Adrenal gland (tissue), 9 donors: ENCODE measurements at regions not wholly inside any gene's neighbourhood (a gene's known extent, or its start where the extent isn't known, plus 50 kb on each side); places are given as distances from the start of the nearest gene placed in this dataset.

Experiments
- DNase-seq, 7 donors: peaks; one replicate each; pipeline ENCODE4 v3.0.0-alpha.2; 2019 to 2020
- H3K27ac ChIP-seq, 5 donors: fragments of 200-600 bp; sonication (generic) in 4 of 5; 1 replicate in 3 of 5; 2 replicates in 2 of 5; pipeline versions ENCODE4 v1.5.1 to v1.8.0; 2016 to 2020; ENCODE audit warnings: mild to moderate bottlenecking in 1 of 5
- H3K27me3 ChIP-seq: fragments of 200-600 bp; 2 replicates; pipeline ENCODE4 v1.8.0; 2021
- H3K36me3 ChIP-seq, 2 donors: fragments of 200-600 bp; replicated peaks in 1 of 2; 1 replicate in 1 of 2; 2 replicates in 1 of 2; pipeline versions ENCODE4 v1.5.1 to v1.8.0; 2018 to 2022
- H3K4me1 ChIP-seq, 2 donors: fragments of 200-600 bp; replicated peaks in 1 of 2; 1 replicate in 1 of 2; 2 replicates in 1 of 2; pipeline versions ENCODE4 v1.5.1 to v1.8.0; 2018 to 2021
- H3K4me3 ChIP-seq, 4 donors: fragments of 200-600 bp; sonication (generic) in 3 of 4; one replicate each; pipeline ENCODE4 v1.5.1; 2016 to 2018
- H3K9me3 ChIP-seq, 3 donors: fragments of 200-600 bp; sonication (generic) in 1 of 3; replicated peaks in 1 of 3; 1 replicate in 2 of 3; 2 replicates in 1 of 3; pipeline versions ENCODE4 v1.5.1 to v1.8.0; 2016 to 2021
- POLR2A ChIP-seq, 2 donors: fragments of 450-650 bp; IDR thresholded peaks; one replicate each; pipeline ENCODE4 v1.6.1; 2017; ENCODE audit warnings: antibody characterized with exemption in 2 of 2, mild to moderate bottlenecking in 2 of 2, moderate library complexity in 1 of 2
- WGBS, 4 donors: extraction: QIAGEN DNeasy Blood & Tissue Kit in 2 of 4; methylation state at CpG; one replicate each; pipeline versions ENCODE4 v1.1.5 to v1.1.7; 2013 to 2017; 5-methylcytosine and 5-hydroxymethylcytosine counted together
- intact Hi-C, 2 donors: fragments of 100-400 bp; cut with DNase I; formaldehyde crosslinking; loops; one replicate each; pipeline versions ENCODE4 v1.14.1 to v1.15.0; 2022 to 2023
- TF ChIP-seq, protein P1 (sequence below), 6 experiments: fragments of 450-650 bp in 4 of 6; fragments of 200-600 bp in 2 of 6; sonication (generic) in 1 of 6; IDR thresholded peaks; 1 replicate in 5 of 6; 2 replicates in 1 of 6; pipeline versions ENCODE4 v1.5.1 to v1.8.0; 2016 to 2021; ENCODE audit warnings: antibody characterized with exemption in 6 of 6, mild to moderate bottlenecking in 2 of 6, moderate library complexity in 1 of 6
- donor health status: healthy with polysubstance abuse.
- donor health status: Bipolar disorder and iron deficiency.
- donor health status: DM: yes; HTN: yes; CAD: no.
- donor health status: DM: no; HTN: no; CAD: no.
- donor health status: DM: no; HTN: no; CAD: no.

DNA sequence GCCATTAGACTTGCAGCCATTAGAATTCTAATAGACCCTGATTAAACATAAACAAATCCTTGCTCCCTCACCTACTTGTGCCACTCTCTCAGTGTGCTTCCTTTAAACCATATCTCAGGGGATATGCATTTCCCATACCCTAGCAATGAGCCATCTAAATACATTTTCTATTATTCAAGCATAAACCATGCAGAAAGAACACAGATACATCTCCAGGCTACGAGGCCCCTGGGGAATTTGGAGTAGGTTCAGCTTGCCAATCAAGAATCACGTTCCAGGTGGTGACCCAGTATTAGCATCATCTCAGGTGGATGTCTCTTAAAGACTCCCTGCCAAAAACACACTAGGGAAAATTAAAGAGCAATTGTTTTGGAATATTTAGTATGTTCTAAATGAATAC, 93.0 kb upstream of the CCL21 start:
- intact Hi-C loops: no loop called here
- Histone ChIP-seq H3K4me3 (no peak overlapping the region), H3K27ac (no peak overlapping the region), H3K4me1 (no peaks in the 10 kb centered on the region), H3K36me3 (no peaks in the 10 kb centered on the region), H3K9me3 (no peaks in the 10 kb centered on the region), H3K27me3 (no peaks in the 10 kb centered on the region)
- WGBS, 4 donors: 59 to 75% (median 70%) methylated on average over 2 of the region's 2 CpGs
- no peak for DNase-seq
- TF ChIP-seq, protein P1, sequence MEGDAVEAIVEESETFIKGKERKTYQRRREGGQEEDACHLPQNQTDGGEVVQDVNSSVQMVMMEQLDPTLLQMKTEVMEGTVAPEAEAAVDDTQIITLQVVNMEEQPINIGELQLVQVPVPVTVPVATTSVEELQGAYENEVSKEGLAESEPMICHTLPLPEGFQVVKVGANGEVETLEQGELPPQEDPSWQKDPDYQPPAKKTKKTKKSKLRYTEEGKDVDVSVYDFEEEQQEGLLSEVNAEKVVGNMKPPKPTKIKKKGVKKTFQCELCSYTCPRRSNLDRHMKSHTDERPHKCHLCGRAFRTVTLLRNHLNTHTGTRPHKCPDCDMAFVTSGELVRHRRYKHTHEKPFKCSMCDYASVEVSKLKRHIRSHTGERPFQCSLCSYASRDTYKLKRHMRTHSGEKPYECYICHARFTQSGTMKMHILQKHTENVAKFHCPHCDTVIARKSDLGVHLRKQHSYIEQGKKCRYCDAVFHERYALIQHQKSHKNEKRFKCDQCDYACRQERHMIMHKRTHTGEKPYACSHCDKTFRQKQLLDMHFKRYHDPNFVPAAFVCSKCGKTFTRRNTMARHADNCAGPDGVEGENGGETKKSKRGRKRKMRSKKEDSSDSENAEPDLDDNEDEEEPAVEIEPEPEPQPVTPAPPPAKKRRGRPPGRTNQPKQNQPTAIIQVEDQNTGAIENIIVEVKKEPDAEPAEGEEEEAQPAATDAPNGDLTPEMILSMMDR (IDR thresholded peaks at IDR 0.05): no peak
- no peak for TF ChIP-seq POLR2A (IDR thresholded peaks at IDR 0.05)

DNA sequence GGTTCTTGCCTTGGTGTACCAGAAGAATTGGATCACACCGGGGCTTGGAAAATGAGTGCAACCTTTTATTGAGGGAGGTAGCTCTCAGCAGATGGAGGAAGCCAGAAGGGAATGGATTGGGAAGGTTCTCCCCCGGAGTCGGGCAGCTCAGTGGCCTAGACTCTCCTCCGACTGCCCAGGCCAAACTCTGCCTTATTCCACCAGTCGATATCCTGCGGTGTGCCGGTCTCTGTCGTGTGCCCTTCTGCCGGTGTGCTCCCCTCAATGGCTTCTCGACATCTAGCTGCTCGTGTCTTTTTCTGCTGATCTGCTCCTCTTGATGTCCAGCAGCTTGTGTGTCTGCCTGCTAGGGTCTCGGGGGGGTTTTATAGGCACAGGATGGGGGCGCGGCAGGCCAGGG, 87.4 kb upstream of the CCL21 start:
- DNase-seq: no peak
- intact Hi-C loops: no loop called here
- WGBS, 4 donors: 72 to 82% (median 78%) methylated on average over 12 to 14 of the region's 14 CpGs

DNA sequence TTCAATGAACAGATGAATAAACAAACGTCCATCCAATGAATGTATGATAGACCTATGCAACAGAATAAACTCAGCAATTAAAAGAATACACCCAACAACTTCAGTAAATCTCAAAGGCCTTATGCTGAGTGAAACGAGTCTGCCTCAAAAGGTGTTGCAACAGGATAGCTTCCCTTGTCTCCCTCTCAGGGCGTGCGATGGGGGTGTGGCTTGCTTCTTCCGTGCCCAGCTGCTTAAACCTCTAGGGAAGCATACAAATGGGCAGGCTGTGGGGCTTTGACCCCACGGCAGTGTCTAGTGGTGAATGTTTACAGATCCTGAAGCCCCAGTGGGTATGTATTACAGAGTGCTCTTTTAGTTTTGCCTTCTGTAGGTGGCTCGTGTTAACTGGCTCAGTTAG, 87.0 kb upstream of the CCL21 start:
- H3K36me3 ChIP-seq: no peaks in the 10 kb centered on the region
- H3K27me3 ChIP-seq: no peaks in the 10 kb centered on the region
- intact Hi-C loops: no loop called here
- no peak for TF ChIP-seq POLR2A (IDR thresholded peaks at IDR 0.05)
- TF ChIP-seq, protein P1 (IDR thresholded peaks at IDR 0.05): no peak
- no peak for DNase-seq
- H3K27ac ChIP-seq: no peak overlapping the region
- 16 to 23% (median 18%) methylated on average over 5 to 7 of the region's 7 CpGs for WGBS, 4 donors
- peaks cover 0 to 6% (median 0%) of the 10 kb centered on the region in 3 donors for H3K9me3 ChIP-seq
- no peaks in the 10 kb centered on the region for H3K4me1 ChIP-seq
- no peak overlapping the region for H3K4me3 ChIP-seq

More for the DNA sequence above, 87.4 kb upstream of the CCL21 start:
- Histone ChIP-seq H3K27me3 (no peaks in the 10 kb centered on the region), H3K9me3 (peaks cover 0 to 6% (median 0%) of the 10 kb centered on the region in 3 donors), H3K4me3 (no peak overlapping the region), H3K4me1 (no peaks in the 10 kb centered on the region), H3K36me3 (no peaks in the 10 kb centered on the region), H3K27ac (no peak overlapping the region)
- TF ChIP-seq, protein P1 (IDR thresholded peaks at IDR 0.05): no peak
- no peak for TF ChIP-seq POLR2A (IDR thresholded peaks at IDR 0.05)

DNA sequence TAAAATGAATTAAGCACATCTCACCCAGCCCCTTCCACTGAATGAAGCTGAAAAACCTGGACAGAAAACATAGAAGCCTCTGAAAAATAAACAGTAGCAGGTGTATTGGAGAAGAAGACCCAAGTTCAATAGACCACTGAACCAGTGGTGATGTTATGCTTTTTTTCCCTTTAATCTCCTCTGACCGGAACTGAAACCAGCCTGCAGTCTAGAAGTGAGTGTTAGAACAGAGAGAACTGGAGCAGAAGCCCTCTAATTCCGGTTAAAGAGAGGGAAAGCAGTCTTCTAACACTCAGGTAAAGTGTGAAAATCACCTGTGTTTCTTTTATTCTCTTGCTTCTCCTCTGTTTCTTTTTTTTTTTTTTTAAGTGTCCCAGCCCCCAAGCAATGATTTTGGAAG, 83.5 kb upstream of the CCL21 start:
- peaks cover 0 to 6% (median 0%) of the 10 kb centered on the region in 3 donors for H3K9me3 ChIP-seq
- TF ChIP-seq, protein P1 (IDR thresholded peaks at IDR 0.05): no peak
- TF ChIP-seq POLR2A (IDR thresholded peaks at IDR 0.05): no peak
- WGBS, 4 donors: 55 to 64% (median 58%) methylated on average over 2 of the region's 2 CpGs
- H3K36me3 ChIP-seq: no peaks in the 10 kb centered on the region
- intact Hi-C loops: no loop called here
- H3K27ac ChIP-seq: no peak overlapping the region
- no peak for DNase-seq
- H3K27me3 ChIP-seq: no peaks in the 10 kb centered on the region
- H3K4me3 ChIP-seq: no peak overlapping the region
- H3K4me1 ChIP-seq: no peaks in the 10 kb centered on the region
